Breast epithelium (tissue), 3 donors: ENCODE measurements at regions not wholly inside any gene's neighbourhood (a gene's known extent, or its start where the extent isn't known, plus 50 kb on each side); places are given as distances from the start of the nearest gene placed in this dataset.

Source experiments
- CTCF ChIP-seq, 3 donors: fragments of 450-650 bp; IDR thresholded peaks; one replicate each; pipeline ENCODE4 v1.5.1; 2016 to 2017; ENCODE audit warnings: antibody characterized with exemption in 3 of 3, mild to moderate bottlenecking in 3 of 3, moderate library complexity in 3 of 3
- POLR2A ChIP-seq: fragments of 450-650 bp; IDR thresholded peaks from one replicate; pipeline ENCODE4 v1.6.1; 2016; ENCODE audit warnings: antibody characterized with exemption, mild to moderate bottlenecking, moderate library complexity
- POLR2AphosphoS5 ChIP-seq, 3 donors: sonication (generic); formaldehyde crosslinking; IDR thresholded peaks; one replicate each; pipeline ENCODE4 v1.6.1; 2017; ENCODE audit warnings: antibody characterized with exemption in 3 of 3

- TF ChIP-seq CTCF (IDR thresholded peaks at IDR 0.05) (no peak), POLR2A (no peak), POLR2AphosphoS5 (IDR thresholded peaks at IDR 0.05) (no peak)
Observed at GRCh38 chr1:217281332-217281731, 349.6 kb downstream of the GPATCH2 start.
